Neural progenitor cell (in vitro differentiated cells): ENCODE measurements at regions not wholly inside any gene's neighbourhood (a gene's known extent, or its start where the extent isn't known, plus 50 kb on each side); places are given as distances from the start of the nearest gene placed in this dataset.

Source experiments
- DNase-seq: peaks from one replicate; pipeline ENCODE4 v3.0.0-alpha.2; 2016; ENCODE audit warnings: low spot score
- H2AFZ ChIP-seq: fragments of 200-600 bp; sonication (generic); replicated peaks from 2 replicates; pipeline ENCODE4 v1.6.1; 2016; ENCODE audit warnings: antibody characterized with exemption
- H3F3A ChIP-seq: fragments of 200-600 bp; sonication (generic); 2 replicates; pipeline ENCODE4 v1.6.1; 2016; ENCODE audit warnings: antibody characterized with exemption, low read depth
- H3K27ac ChIP-seq: fragments of 200-600 bp; sonication (generic); 2 replicates; pipeline ENCODE4 v1.5.1; 2016; ENCODE audit warnings: mild to moderate bottlenecking
- H3K27me3 ChIP-seq: fragments of 200-600 bp; sonication (generic); 2 replicates; pipeline ENCODE4 v1.6.1; 2016; ENCODE audit warnings: mild to moderate bottlenecking, moderate library complexity
- H3K36me3 ChIP-seq: fragments of 200-600 bp; sonication (generic); 2 replicates; pipeline ENCODE4 v1.5.1; 2016
- H3K4me1 ChIP-seq: fragments of 200-600 bp; sonication (generic); 2 replicates; pipeline ENCODE4 v1.6.1; 2016; ENCODE audit warnings: mixed run types
- H3K4me2 ChIP-seq: fragments of 200-600 bp; sonication (generic); 2 replicates; pipeline ENCODE4 v1.6.1; 2016
- H3K4me3 ChIP-seq: fragments of 200-600 bp; sonication (generic); 2 replicates; pipeline ENCODE4 v1.5.1; 2016
- H3K79me2 ChIP-seq: fragments of 200-600 bp; sonication (generic); 2 replicates; pipeline ENCODE4 v1.6.1; 2016; ENCODE audit warnings: low read depth
- H3K9ac ChIP-seq: fragments of 200-600 bp; sonication (generic); 2 replicates; pipeline ENCODE4 v1.6.1; 2016
- H3K9me3 ChIP-seq: fragments of 200-600 bp; sonication (generic); 2 replicates; pipeline ENCODE4 v1.5.1; 2016; ENCODE audit warnings: low read depth
- H4K20me1 ChIP-seq: fragments of 200-600 bp; sonication (generic); 2 replicates; pipeline ENCODE4 v1.6.1; 2016; ENCODE audit warnings: low read depth
- H3K27ac Mint-ChIP-seq: 3 replicates; pipeline ENCODE4 v1.8.0; 2021; ENCODE audit warnings: mixed read lengths
- H3K27me3 Mint-ChIP-seq: 2 replicates; pipeline ENCODE4 v1.8.0; 2022; ENCODE audit warnings: low read depth, mild to moderate bottlenecking, inconsistent platforms, moderate library complexity, mixed read lengths; ENCODE audit not compliant: insufficient read depth
- H3K36me3 Mint-ChIP-seq: 3 replicates; pipeline ENCODE4 v1.8.0; 2021; ENCODE audit warnings: mixed read lengths
- H3K4me1 Mint-ChIP-seq: 3 replicates; pipeline ENCODE4 v1.8.0; 2021; ENCODE audit warnings: mixed read lengths
- H3K4me3 Mint-ChIP-seq: 3 replicates; pipeline ENCODE4 v1.8.0; 2021; ENCODE audit warnings: mild to moderate bottlenecking, moderate library complexity, mixed read lengths
- H3K9me3 Mint-ChIP-seq: 3 replicates; pipeline ENCODE4 v1.8.0; 2020; ENCODE audit warnings: mixed read lengths
- EZH2 ChIP-seq: fragments of 200-600 bp; sonication (generic); IDR thresholded peaks from 2 replicates; pipeline ENCODE4 v1.6.1; 2017; ENCODE audit warnings: antibody characterized with exemption, mild to moderate bottlenecking, moderate library complexity
- EZH2phosphoT487 ChIP-seq: fragments of 200-600 bp; sonication (generic); IDR thresholded peaks from 2 replicates; pipeline ENCODE4 v1.6.1; 2017; ENCODE audit warnings: antibody characterized with exemption
- TF ChIP-seq, protein P1 (sequence below): fragments of 200-600 bp; sonication (generic); IDR thresholded peaks from 2 replicates; pipeline ENCODE4 v1.5.1; 2017; ENCODE audit warnings: antibody characterized with exemption, mild to moderate bottlenecking

DNA sequence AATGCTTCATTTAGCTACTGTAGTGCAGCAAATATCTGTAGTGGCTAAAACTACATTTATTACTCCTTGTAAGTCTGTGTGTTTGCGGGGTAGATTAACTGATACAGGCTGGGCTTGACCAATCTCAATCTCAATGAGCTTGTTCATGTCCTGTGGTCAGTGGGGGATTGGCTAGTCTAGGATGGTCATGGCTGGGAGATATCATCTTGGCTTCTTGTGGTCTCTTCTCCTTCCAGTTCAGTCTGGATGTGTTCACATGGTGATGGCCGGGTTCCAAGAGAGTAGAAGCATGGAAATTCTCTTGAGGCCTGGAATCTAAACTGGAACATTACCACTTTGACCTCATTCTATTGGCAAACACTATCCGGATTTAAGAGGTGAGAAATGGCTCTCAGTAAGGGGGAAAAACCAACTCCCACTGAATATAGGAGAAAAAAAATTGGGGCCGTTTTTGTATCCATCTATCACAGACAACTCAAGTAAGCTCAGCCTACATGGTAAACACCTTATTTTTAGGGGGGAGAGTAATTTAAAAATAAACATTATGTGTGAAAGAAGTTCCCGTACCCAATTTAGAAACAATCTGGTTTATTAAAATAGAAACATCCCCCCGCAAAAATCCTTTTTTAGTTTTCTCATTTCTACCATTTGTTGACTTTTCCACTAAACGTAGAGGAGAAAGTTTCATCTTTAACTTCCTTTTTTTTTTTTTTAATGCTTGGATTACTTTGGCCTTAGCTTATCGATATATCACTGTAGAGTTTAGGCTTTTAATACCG is 284.9 kb upstream of the TBC1D5 start:
- H3K9ac ChIP-seq, result no peak overlapping the region
- no peak for DNase-seq

DNA sequence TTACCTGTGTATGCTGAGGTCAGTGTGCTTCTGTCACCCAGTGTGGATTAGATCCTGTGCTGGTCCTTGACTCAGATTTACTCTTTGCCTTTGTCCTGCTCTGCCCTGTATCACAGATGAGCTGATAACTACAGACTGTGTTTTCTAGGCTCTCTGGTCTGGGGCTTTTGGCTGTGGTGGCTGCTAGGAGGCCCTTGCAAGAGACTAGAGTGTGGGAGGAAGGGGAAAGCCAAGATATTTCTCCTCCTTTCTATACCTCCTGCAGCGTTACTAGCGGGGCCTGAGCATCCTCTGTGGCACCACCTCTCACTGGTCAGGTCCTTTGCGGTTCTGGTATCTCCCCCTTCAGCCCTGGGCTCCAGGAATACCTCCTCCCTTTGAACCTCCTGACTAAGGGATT is 282.3 kb upstream of the TBC1D5 start:
- no peaks in the 10 kb centered on the region for H3K79me2 ChIP-seq
- no peaks in the 10 kb centered on the region for H3F3A ChIP-seq
- H3K9me3 ChIP-seq, result no peaks in the 10 kb centered on the region
- no peak overlapping the region for H3K9ac ChIP-seq
- H3K27me3 Mint-ChIP-seq, result peaks cover 5% of the 10 kb centered on the region
- no peak overlapping the region for H3K4me2 ChIP-seq
- peaks cover 3% of the 10 kb centered on the region for H3K4me1 ChIP-seq
- no peak for TF ChIP-seq EZH2
- TF ChIP-seq, protein P1, sequence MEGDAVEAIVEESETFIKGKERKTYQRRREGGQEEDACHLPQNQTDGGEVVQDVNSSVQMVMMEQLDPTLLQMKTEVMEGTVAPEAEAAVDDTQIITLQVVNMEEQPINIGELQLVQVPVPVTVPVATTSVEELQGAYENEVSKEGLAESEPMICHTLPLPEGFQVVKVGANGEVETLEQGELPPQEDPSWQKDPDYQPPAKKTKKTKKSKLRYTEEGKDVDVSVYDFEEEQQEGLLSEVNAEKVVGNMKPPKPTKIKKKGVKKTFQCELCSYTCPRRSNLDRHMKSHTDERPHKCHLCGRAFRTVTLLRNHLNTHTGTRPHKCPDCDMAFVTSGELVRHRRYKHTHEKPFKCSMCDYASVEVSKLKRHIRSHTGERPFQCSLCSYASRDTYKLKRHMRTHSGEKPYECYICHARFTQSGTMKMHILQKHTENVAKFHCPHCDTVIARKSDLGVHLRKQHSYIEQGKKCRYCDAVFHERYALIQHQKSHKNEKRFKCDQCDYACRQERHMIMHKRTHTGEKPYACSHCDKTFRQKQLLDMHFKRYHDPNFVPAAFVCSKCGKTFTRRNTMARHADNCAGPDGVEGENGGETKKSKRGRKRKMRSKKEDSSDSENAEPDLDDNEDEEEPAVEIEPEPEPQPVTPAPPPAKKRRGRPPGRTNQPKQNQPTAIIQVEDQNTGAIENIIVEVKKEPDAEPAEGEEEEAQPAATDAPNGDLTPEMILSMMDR, result no peak
- no peak for TF ChIP-seq EZH2phosphoT487
- H3K27ac Mint-ChIP-seq, result no peak overlapping the region
- H2AFZ ChIP-seq, result no peak overlapping the region
- no peaks in the 10 kb centered on the region for H3K9me3 Mint-ChIP-seq
- no peaks in the 10 kb centered on the region for H3K36me3 ChIP-seq
- no peak overlapping the region for H3K27ac ChIP-seq
- H3K27me3 ChIP-seq, result no peaks in the 10 kb centered on the region
- H3K4me1 Mint-ChIP-seq, result no peaks in the 10 kb centered on the region
- no peaks in the 10 kb centered on the region for H4K20me1 ChIP-seq
- DNase-seq, result no peak
- no peak overlapping the region for H3K4me3 ChIP-seq
- H3K4me3 Mint-ChIP-seq, result no peak overlapping the region
- no peaks in the 10 kb centered on the region for H3K36me3 Mint-ChIP-seq

More for the DNA sequence above, 284.9 kb upstream of the TBC1D5 start:
- H3F3A ChIP-seq, result no peaks in the 10 kb centered on the region
- H3K9me3 ChIP-seq, result no peaks in the 10 kb centered on the region
- no peaks in the 10 kb centered on the region for H4K20me1 ChIP-seq
- no peak overlapping the region for H2AFZ ChIP-seq
- no peak overlapping the region for H3K4me3 Mint-ChIP-seq
- H3K4me1 ChIP-seq, result peaks cover 3% of the 10 kb centered on the region
- no peaks in the 10 kb centered on the region for H3K27me3 ChIP-seq
- H3K36me3 ChIP-seq, result no peaks in the 10 kb centered on the region
- TF ChIP-seq, protein P1, result no peak
- TF ChIP-seq EZH2 (no peak), EZH2phosphoT487 (no peak)
- H3K9me3 Mint-ChIP-seq, result no peaks in the 10 kb centered on the region
- no peaks in the 10 kb centered on the region for H3K79me2 ChIP-seq
- H3K4me3 ChIP-seq, result no peak overlapping the region
- H3K36me3 Mint-ChIP-seq, result no peaks in the 10 kb centered on the region
- peaks cover 5% of the 10 kb centered on the region for H3K27me3 Mint-ChIP-seq
- no peak overlapping the region for H3K4me2 ChIP-seq
- no peak overlapping the region for H3K27ac Mint-ChIP-seq
- H3K27ac ChIP-seq, result no peak overlapping the region
- peaks cover 2% of the 10 kb centered on the region for H3K4me1 Mint-ChIP-seq

DNA sequence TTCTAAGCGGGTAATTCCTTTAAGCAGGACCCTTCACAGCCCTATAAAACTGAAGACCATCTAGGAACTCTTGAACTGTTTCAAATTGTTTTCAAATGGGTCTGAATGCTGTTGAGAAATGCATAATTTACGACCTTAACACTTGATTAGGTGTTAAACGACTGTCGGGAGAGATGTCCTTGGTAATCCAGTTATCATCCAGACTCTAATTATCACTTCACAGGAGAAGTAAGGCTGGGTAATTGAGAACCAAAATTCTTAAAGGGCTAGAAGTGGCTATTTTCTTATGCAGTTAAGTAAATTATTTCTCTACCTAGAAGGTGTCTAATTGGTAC is 276.7 kb upstream of the TBC1D5 start:
- H3K27me3 ChIP-seq, result no peaks in the 10 kb centered on the region
- no peak overlapping the region for H3K9ac ChIP-seq
- no peaks in the 10 kb centered on the region for H3F3A ChIP-seq
- Mint-ChIP-seq H3K4me3 (no peak overlapping the region), H3K36me3 (no peaks in the 10 kb centered on the region), H3K27me3 (peaks cover 3% of the 10 kb centered on the region), H3K4me1 (peaks cover 9% of the 10 kb centered on the region), H3K27ac (no peak overlapping the region), H3K9me3 (no peaks in the 10 kb centered on the region)
- H3K9me3 ChIP-seq, result no peaks in the 10 kb centered on the region
- H3K36me3 ChIP-seq, result no peaks in the 10 kb centered on the region
- H4K20me1 ChIP-seq, result no peaks in the 10 kb centered on the region
- no peak overlapping the region for H3K4me2 ChIP-seq
- no peak overlapping the region for H2AFZ ChIP-seq
- no peaks in the 10 kb centered on the region for H3K79me2 ChIP-seq
- no peak overlapping the region for H3K4me3 ChIP-seq
- peaks cover 16% of the 10 kb centered on the region for H3K4me1 ChIP-seq
- no peak overlapping the region for H3K27ac ChIP-seq
- TF ChIP-seq EZH2, result no peak
- TF ChIP-seq EZH2phosphoT487, result no peak
- TF ChIP-seq, protein P1, result no peak
- no peak for DNase-seq
